Breast epithelium (tissue), 3 donors: ENCODE measurements at regions not wholly inside any gene's neighbourhood (a gene's known extent, or its start where the extent isn't known, plus 50 kb on each side); places are given as distances from the start of the nearest gene placed in this dataset.

Experiments used
- CTCF ChIP-seq, 3 donors: fragments of 450-650 bp; IDR thresholded peaks; one replicate each; pipeline ENCODE4 v1.5.1; 2016 to 2017; ENCODE audit warnings: antibody characterized with exemption in 3 of 3, mild to moderate bottlenecking in 3 of 3, moderate library complexity in 3 of 3
- POLR2A ChIP-seq: fragments of 450-650 bp; IDR thresholded peaks from one replicate; pipeline ENCODE4 v1.6.1; 2016; ENCODE audit warnings: antibody characterized with exemption, mild to moderate bottlenecking, moderate library complexity
- POLR2AphosphoS5 ChIP-seq, 3 donors: sonication (generic); formaldehyde crosslinking; IDR thresholded peaks; one replicate each; pipeline ENCODE4 v1.6.1; 2017; ENCODE audit warnings: antibody characterized with exemption in 3 of 3

DNA sequence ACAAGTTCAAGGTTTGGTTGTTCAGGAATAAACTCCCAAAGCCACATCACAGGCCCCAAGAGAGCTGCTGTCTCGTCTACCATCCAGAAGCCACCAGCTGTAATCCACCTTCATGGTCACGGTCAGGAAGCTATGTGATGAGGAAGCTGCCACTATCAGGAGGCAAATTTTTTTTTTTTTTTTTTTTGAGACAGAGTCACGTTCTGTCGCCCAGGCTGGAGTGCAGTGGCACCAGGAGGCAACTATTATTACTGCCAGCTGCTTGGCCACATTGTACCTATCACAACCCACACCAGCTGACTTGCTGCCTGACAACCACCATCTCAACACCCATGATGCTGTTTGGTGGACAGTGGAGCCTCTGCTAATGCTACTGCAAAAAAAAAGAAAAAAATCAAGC lies 124.1 kb downstream of the OMA1 start:
- TF ChIP-seq CTCF (IDR thresholded peaks at IDR 0.05): no peak
- no peak for TF ChIP-seq POLR2A
- no peak for TF ChIP-seq POLR2AphosphoS5 (IDR thresholded peaks at IDR 0.05)
